ENCODE measurements at regions not wholly inside any gene's neighbourhood (a gene's known extent, or its start where the extent isn't known, plus 50 kb on each side); places are given as distances from the start of the nearest gene placed in this dataset.
"Not testable (repeated sequence)": the region's sequence is repeated elsewhere in the genome, so short reads cannot be mapped to it uniquely, and the experiment has no call there.

GRCh38 chr14:22380571-22381407 is 208.2 kb downstream of the DAD1 start:
- no peaks in the 10 kb centered on the region for H3K36me3 ChIP-seq (ENCODE audit: control insufficient read depth in 2 of 2, insufficient read depth in 2 of 2, low read length in 1 of 2)
- no peaks in the 10 kb centered on the region for H3K9me3 ChIP-seq (ENCODE audit: control insufficient read depth in 2 of 2, insufficient read depth in 1 of 2, low read length in 1 of 2)
- no peak overlapping the region for H3K27ac ChIP-seq (ENCODE audit: low read depth in 1 of 2, low read length in 1 of 2)
- 95% methylated on average over 5 of the region's 5 CpGs for WGBS
- H3K4me1 ChIP-seq (ENCODE audit: control insufficient read depth in 2 of 2, insufficient read depth in 2 of 2, low read length in 2 of 2): peaks cover 9 to 41% of the 10 kb centered on the region in 2 donors
- no peak for DNase-seq (ENCODE audit: low read depth in 6 of 9, low spot score in 9 of 9)
- no peak overlapping the region for H3K4me3 ChIP-seq (ENCODE audit: low read length in 2 of 2)
- no peaks in the 10 kb centered on the region for H3K27me3 ChIP-seq (ENCODE audit: control insufficient read depth in 2 of 2, insufficient read depth in 1 of 2, low read length in 1 of 2)

DNA sequence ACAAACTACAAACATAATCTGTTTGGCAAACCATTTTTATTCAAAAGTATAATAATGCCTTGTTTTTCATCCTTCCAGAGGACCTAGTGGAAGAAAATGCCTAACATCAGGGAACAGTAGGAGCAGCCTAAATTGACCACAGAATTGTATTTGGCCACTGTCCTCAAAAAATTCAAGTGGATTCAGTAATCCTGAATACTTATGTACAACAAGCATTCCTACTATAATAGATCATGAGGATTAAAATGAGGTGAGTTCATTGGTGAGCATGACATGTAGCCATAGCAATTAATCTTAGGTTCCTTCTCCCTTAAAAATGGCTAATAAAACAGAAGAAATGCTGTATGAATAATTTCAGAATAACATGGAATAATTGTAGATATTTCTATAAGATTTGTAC is 209.3 kb downstream of the DAD1 start:
- Histone ChIP-seq H3K27ac (ENCODE audit: low read depth in 1 of 2, low read length in 1 of 2) (no peak overlapping the region), H3K9me3 (ENCODE audit: control insufficient read depth in 2 of 2, insufficient read depth in 1 of 2, low read length in 1 of 2) (no peaks in the 10 kb centered on the region), H3K4me1 (ENCODE audit: control insufficient read depth in 2 of 2, insufficient read depth in 2 of 2, low read length in 2 of 2) (peaks cover 5 to 33% of the 10 kb centered on the region in 2 donors), H3K4me3 (ENCODE audit: low read length in 2 of 2) (no peak overlapping the region), H3K36me3 (ENCODE audit: control insufficient read depth in 2 of 2, insufficient read depth in 2 of 2, low read length in 1 of 2) (no peaks in the 10 kb centered on the region), H3K27me3 (ENCODE audit: control insufficient read depth in 2 of 2, insufficient read depth in 1 of 2, low read length in 1 of 2) (no peaks in the 10 kb centered on the region)
- DNase-seq (ENCODE audit: low read depth in 6 of 9, low spot score in 9 of 9): no peak

DNA sequence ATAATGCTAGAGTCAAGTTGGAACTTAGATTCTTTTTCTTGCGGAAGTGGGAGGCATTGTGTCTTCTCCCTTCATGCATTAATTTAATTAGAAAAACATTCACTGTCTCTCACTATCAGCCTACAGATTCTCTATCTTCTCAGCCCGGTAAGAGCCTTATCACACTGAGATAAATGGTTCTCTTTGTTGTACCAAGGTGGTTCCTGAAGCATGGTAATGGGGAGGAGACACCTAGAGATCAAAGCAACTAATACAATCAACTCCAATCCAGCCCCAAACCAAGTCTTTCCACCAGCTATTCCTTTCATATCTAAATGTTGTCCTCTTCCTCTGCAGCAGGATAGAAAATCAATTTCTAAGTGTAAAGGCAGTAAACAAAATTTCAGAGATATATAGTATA is 210.8 kb downstream of the DAD1 start:
- H3K36me3 ChIP-seq (ENCODE audit: control insufficient read depth in 2 of 2, insufficient read depth in 2 of 2, low read length in 1 of 2): no peaks in the 10 kb centered on the region
- H3K4me1 ChIP-seq (ENCODE audit: control insufficient read depth in 2 of 2, insufficient read depth in 2 of 2, low read length in 2 of 2): peaks cover 0 to 19% of the 10 kb centered on the region in 2 donors
- H3K9me3 ChIP-seq (ENCODE audit: control insufficient read depth in 2 of 2, insufficient read depth in 1 of 2, low read length in 1 of 2): no peaks in the 10 kb centered on the region
- DNase-seq (ENCODE audit: low read depth in 6 of 9, low spot score in 9 of 9): no peak
- no peaks in the 10 kb centered on the region for H3K27me3 ChIP-seq (ENCODE audit: control insufficient read depth in 2 of 2, insufficient read depth in 1 of 2, low read length in 1 of 2)
- H3K27ac ChIP-seq (ENCODE audit: low read depth in 1 of 2, low read length in 1 of 2): no peak overlapping the region
- 86% methylated on average over 2 of the region's 2 CpGs for WGBS
- H3K4me3 ChIP-seq (ENCODE audit: low read length in 2 of 2): no peak overlapping the region

GRCh38 chr14:22375321-22375930 is 213.6 kb downstream of the DAD1 start:
- H3K36me3 ChIP-seq (ENCODE audit: control insufficient read depth in 2 of 2, insufficient read depth in 2 of 2, low read length in 1 of 2): no peaks in the 10 kb centered on the region
- no peaks in the 10 kb centered on the region for H3K4me1 ChIP-seq (ENCODE audit: control insufficient read depth in 2 of 2, insufficient read depth in 2 of 2, low read length in 2 of 2)
- peak in 3 of 9 donors; percentile 32 to 75 (median 36) for DNase-seq (ENCODE audit: low read depth in 6 of 9, low spot score in 9 of 9)
- WGBS: 54% methylated on average over 2 of the region's 2 CpGs
- no peaks in the 10 kb centered on the region for H3K27me3 ChIP-seq (ENCODE audit: control insufficient read depth in 2 of 2, insufficient read depth in 1 of 2, low read length in 1 of 2)
- H3K27ac ChIP-seq (ENCODE audit: low read depth in 1 of 2, low read length in 1 of 2): no peak overlapping the region
- no peaks in the 10 kb centered on the region for H3K9me3 ChIP-seq (ENCODE audit: control insufficient read depth in 2 of 2, insufficient read depth in 1 of 2, low read length in 1 of 2)
- no peak overlapping the region for H3K4me3 ChIP-seq (ENCODE audit: low read length in 2 of 2)

DNA sequence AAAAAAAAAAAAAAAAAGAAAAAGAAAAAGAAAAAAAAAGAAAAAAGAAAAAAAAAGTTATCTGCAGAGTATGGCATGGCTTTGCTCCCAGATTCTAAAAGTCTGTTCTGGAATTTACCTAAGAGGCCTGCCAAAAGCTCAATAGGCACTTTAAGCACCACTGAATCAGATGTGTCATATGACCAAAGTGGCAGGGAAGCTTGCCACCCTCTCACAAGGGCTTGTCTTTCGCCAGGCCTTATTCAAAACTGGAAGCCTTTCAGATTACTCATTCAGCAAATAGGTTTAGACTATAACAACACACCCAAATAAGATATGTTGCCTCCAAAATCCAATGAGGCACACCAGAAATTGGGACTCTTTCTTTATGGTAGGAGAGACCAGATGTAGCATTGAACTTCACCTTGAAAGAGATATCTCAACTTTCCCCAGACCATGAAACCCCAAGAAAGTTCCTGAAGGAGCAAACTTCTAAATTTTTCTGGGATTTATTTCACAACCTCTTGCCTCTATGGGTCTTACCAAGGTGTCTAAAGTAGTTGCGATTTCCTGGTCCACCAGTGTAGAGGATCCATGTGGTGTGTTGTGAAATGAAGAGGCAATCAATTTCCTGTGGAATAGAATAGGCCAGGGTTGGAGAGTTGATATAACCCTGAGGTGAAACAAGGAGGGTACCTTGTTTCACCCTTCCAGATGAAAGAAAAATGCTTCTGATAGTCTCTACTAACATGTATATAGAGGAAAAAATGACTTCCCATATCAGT is 218.8 kb downstream of the DAD1 start:
- H3K27ac ChIP-seq (ENCODE audit: low read depth in 1 of 2, low read length in 1 of 2): no peak overlapping the region
- DNase-seq (ENCODE audit: low read depth in 6 of 9, low spot score in 9 of 9): no peak

GRCh38 chr14:22358726-22359125 is 230.3 kb downstream of the DAD1 start:
- Histone ChIP-seq H3K4me1 (ENCODE audit: control insufficient read depth in 2 of 2, insufficient read depth in 2 of 2, low read length in 2 of 2) (no peaks in the 10 kb centered on the region), H3K27ac (ENCODE audit: low read depth in 1 of 2, low read length in 1 of 2) (no peak overlapping the region), H3K4me3 (ENCODE audit: low read length in 2 of 2) (no peak overlapping the region), H3K36me3 (ENCODE audit: control insufficient read depth in 2 of 2, insufficient read depth in 2 of 2, low read length in 1 of 2) (no peaks in the 10 kb centered on the region), H3K9me3 (ENCODE audit: control insufficient read depth in 2 of 2, insufficient read depth in 1 of 2, low read length in 1 of 2) (peaks cover 0 to 3% of the 10 kb centered on the region in 2 donors), H3K27me3 (ENCODE audit: control insufficient read depth in 2 of 2, insufficient read depth in 1 of 2, low read length in 1 of 2) (no peaks in the 10 kb centered on the region)
- DNase-seq (ENCODE audit: low read depth in 6 of 9, low spot score in 9 of 9): no peak

More for the DNA sequence above, 218.8 kb downstream of the DAD1 start:
- H3K4me3 ChIP-seq (ENCODE audit: low read length in 2 of 2): no peak overlapping the region
- no peaks in the 10 kb centered on the region for H3K27me3 ChIP-seq (ENCODE audit: control insufficient read depth in 2 of 2, insufficient read depth in 1 of 2, low read length in 1 of 2)
- no peaks in the 10 kb centered on the region for H3K4me1 ChIP-seq (ENCODE audit: control insufficient read depth in 2 of 2, insufficient read depth in 2 of 2, low read length in 2 of 2)
- no peaks in the 10 kb centered on the region for H3K9me3 ChIP-seq (ENCODE audit: control insufficient read depth in 2 of 2, insufficient read depth in 1 of 2, low read length in 1 of 2)
- WGBS: 89% methylated on average over 2 of the region's 2 CpGs
- H3K36me3 ChIP-seq (ENCODE audit: control insufficient read depth in 2 of 2, insufficient read depth in 2 of 2, low read length in 1 of 2): no peaks in the 10 kb centered on the region

- peak in 1 of 9 donors; percentile 23 for DNase-seq (ENCODE audit: low read depth in 6 of 9, low spot score in 9 of 9)
- peaks cover 0 to 12% of the 10 kb centered on the region in 2 donors for H3K9me3 ChIP-seq (ENCODE audit: control insufficient read depth in 2 of 2, insufficient read depth in 1 of 2, low read length in 1 of 2)
- not testable (repeated sequence) for H3K27ac ChIP-seq (ENCODE audit: low read depth in 1 of 2, low read length in 1 of 2); H3K4me1 ChIP-seq (ENCODE audit: control insufficient read depth in 2 of 2, insufficient read depth in 2 of 2, low read length in 2 of 2); H3K36me3 ChIP-seq (ENCODE audit: control insufficient read depth in 2 of 2, insufficient read depth in 2 of 2, low read length in 1 of 2); H3K4me3 ChIP-seq (ENCODE audit: low read length in 2 of 2); H3K27me3 ChIP-seq (ENCODE audit: control insufficient read depth in 2 of 2, insufficient read depth in 1 of 2, low read length in 1 of 2)
- 80% methylated on average over 4 of the region's 4 CpGs for WGBS
Measured at GRCh38 chr14:22349281-22349680, 239.7 kb downstream of the DAD1 start.

DNA sequence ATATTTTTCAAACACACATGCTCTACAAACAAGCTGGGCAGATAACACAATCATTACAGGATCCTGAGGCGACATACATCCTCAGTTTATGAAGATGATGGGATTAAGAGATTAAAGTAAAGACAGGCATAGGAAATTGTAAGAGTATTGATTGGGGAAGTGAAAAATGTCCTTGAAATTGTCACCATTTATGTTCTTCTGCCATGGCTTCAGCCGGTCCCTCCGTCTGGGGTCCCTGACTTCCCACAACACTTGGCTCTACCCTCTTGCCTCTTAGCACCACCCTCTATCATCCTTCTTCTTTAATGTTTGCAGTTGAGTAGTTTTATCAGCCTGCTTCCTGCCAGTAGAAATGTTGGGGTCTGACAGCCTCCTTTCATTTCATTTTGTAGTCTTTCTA is 244.4 kb downstream of the DAD1 start:
- Histone ChIP-seq H3K4me1 (ENCODE audit: control insufficient read depth in 2 of 2, insufficient read depth in 2 of 2, low read length in 2 of 2) (peaks cover 0 to 9% of the 10 kb centered on the region in 2 donors), H3K9me3 (ENCODE audit: control insufficient read depth in 2 of 2, insufficient read depth in 1 of 2, low read length in 1 of 2) (peaks cover 0 to 18% of the 10 kb centered on the region in 2 donors), H3K36me3 (ENCODE audit: control insufficient read depth in 2 of 2, insufficient read depth in 2 of 2, low read length in 1 of 2) (no peaks in the 10 kb centered on the region), H3K4me3 (ENCODE audit: low read length in 2 of 2) (no peak overlapping the region), H3K27ac (ENCODE audit: low read depth in 1 of 2, low read length in 1 of 2) (no peak overlapping the region), H3K27me3 (ENCODE audit: control insufficient read depth in 2 of 2, insufficient read depth in 1 of 2, low read length in 1 of 2) (no peaks in the 10 kb centered on the region)
- DNase-seq (ENCODE audit: low read depth in 6 of 9, low spot score in 9 of 9): no peak
- 96% methylated on average over 3 of the region's 3 CpGs for WGBS

- not testable (repeated sequence) for H3K27ac ChIP-seq (ENCODE audit: low read depth in 1 of 2, low read length in 1 of 2); H3K4me3 ChIP-seq (ENCODE audit: low read length in 2 of 2); H3K4me1 ChIP-seq (ENCODE audit: control insufficient read depth in 2 of 2, insufficient read depth in 2 of 2, low read length in 2 of 2); DNase-seq (ENCODE audit: low read depth in 6 of 9, low spot score in 9 of 9); H3K27me3 ChIP-seq (ENCODE audit: control insufficient read depth in 2 of 2, insufficient read depth in 1 of 2, low read length in 1 of 2); H3K36me3 ChIP-seq (ENCODE audit: control insufficient read depth in 2 of 2, insufficient read depth in 2 of 2, low read length in 1 of 2)
- peaks cover 0 to 14% of the 10 kb centered on the region in 2 donors for H3K9me3 ChIP-seq (ENCODE audit: control insufficient read depth in 2 of 2, insufficient read depth in 1 of 2, low read length in 1 of 2)
- 95% methylated on average over 4 of the region's 4 CpGs for WGBS
Measured at GRCh38 chr14:22344209-22344608, 244.8 kb downstream of the DAD1 start.

All from thymus (tissue), 11 donors.